OCI-LY7 (cell line): ENCODE measurements at regions not wholly inside any gene's neighbourhood (a gene's known extent, or its start where the extent isn't known, plus 50 kb on each side); places are given as distances from the start of the nearest gene placed in this dataset.

Source experiments
- CTCF ChIP-seq: fragments of 200-600 bp; sonication (generic); conservative IDR thresholded peaks from 2 replicates; pipeline ENCODE4 v1.5.1; 2014; ENCODE audit warnings: mild to moderate bottlenecking, antibody characterized with exemption, low read length, moderate library complexity, mixed read lengths
- EZH2phosphoT487 ChIP-seq: fragments of 200-600 bp; sonication (generic); IDR thresholded peaks from 2 replicates; pipeline ENCODE4 v1.6.1; 2018; ENCODE audit warnings: low read depth, borderline replicate concordance, mild to moderate bottlenecking, mixed run types, antibody characterized with exemption, low read length, moderate library complexity, mixed read lengths

- TF ChIP-seq CTCF: no peak
- TF ChIP-seq EZH2phosphoT487: no peak
Observed at GRCh38 chr2:223311889-223312680, 260.1 kb downstream of the KCNE4 start.
